Activated naive CD4-positive, alpha-beta T cell treated with anti-CD3 and anti-CD28 coated beads, Interleukin-2, amount 50 U/mL, for 72 hours (primary cell): ENCODE measurements at regions not wholly inside any gene's neighbourhood (a gene's known extent, or its start where the extent isn't known, plus 50 kb on each side); places are given as distances from the start of the nearest gene placed in this dataset.
"Not testable (repeated sequence)": the region's sequence is repeated elsewhere in the genome, so short reads cannot be mapped to it uniquely, and the experiment has no call there.

ENCODE experiments used
- ATAC-seq, 2 donors: fragments of 150-1000 bp; cut with Tn5 transposase; 2 replicates each; pipeline ENCODE4 v1.10.0; 2021; ENCODE audit warnings: mild to moderate bottlenecking in 2 of 2, moderate library complexity in 2 of 2
- DNase-seq, 2 donors: peaks; one replicate each; pipeline ENCODE4 v3.0.0; 2021 to 2022; ENCODE audit warnings: low spot score in 2 of 2
- H3K27ac Mint-ChIP-seq, 2 donors: one replicate each; pipeline ENCODE4 v1.8.0; 2022; ENCODE audit warnings: mild to moderate bottlenecking in 2 of 2, mixed read lengths in 2 of 2
- H3K36me3 Mint-ChIP-seq, 2 donors: one replicate each; pipeline ENCODE4 v1.8.0; 2022; ENCODE audit warnings: mixed read lengths in 2 of 2
- H3K9me3 Mint-ChIP-seq, 2 donors: one replicate each; pipeline ENCODE4 v1.8.0; 2022; ENCODE audit warnings: mixed read lengths in 2 of 2

GRCh38 chr10:35263827-35264226 is 72.5 kb upstream of the CCNY start:
- not testable (repeated sequence) for DNase-seq, H3K36me3 Mint-ChIP-seq, H3K27ac Mint-ChIP-seq, H3K9me3 Mint-ChIP-seq, ATAC-seq

- not testable (repeated sequence) for H3K36me3 Mint-ChIP-seq, ATAC-seq, DNase-seq, H3K27ac Mint-ChIP-seq, H3K9me3 Mint-ChIP-seq
Measured at GRCh38 chr10:35264636-35265035, 71.7 kb upstream of the CCNY start.

GRCh38 chr10:35265435-35265834 is 70.9 kb upstream of the CCNY start:
- no peak overlapping the region for H3K27ac Mint-ChIP-seq
- no peaks in the 10 kb centered on the region for H3K36me3 Mint-ChIP-seq
- H3K9me3 Mint-ChIP-seq, result no peaks in the 10 kb centered on the region
- ATAC-seq (no peak), DNase-seq (no peak)

- ATAC-seq (no peak), DNase-seq (no peak)
- no peak overlapping the region for H3K27ac Mint-ChIP-seq
- no peaks in the 10 kb centered on the region for H3K9me3 Mint-ChIP-seq
- H3K36me3 Mint-ChIP-seq, result peaks cover 0 to 4% of the 10 kb centered on the region in 2 donors
Measured at GRCh38 chr10:35268323-35268722, 68.0 kb upstream of the CCNY start.

GRCh38 chr10:35268791-35269257 is 67.5 kb upstream of the CCNY start:
- Mint-ChIP-seq H3K27ac (peak overlapping the region in 1 of 2 donors; percentile 4), H3K36me3 (peaks cover 0 to 9% of the 10 kb centered on the region in 2 donors), H3K9me3 (no peaks in the 10 kb centered on the region)
- ATAC-seq, result no peak
- no peak for DNase-seq

GRCh38 chr10:35270100-35270499 is 66.2 kb upstream of the CCNY start:
- DNase-seq (peak in 1 of 2 donors; percentile 11), ATAC-seq (peak; percentile 63 to 90)
- H3K27ac Mint-ChIP-seq, result peak overlapping the region in 1 of 2 donors; percentile 4
- no peaks in the 10 kb centered on the region for H3K9me3 Mint-ChIP-seq
- peaks cover 0 to 10% of the 10 kb centered on the region in 2 donors for H3K36me3 Mint-ChIP-seq

- peaks cover 0 to 10% of the 10 kb centered on the region in 2 donors for H3K36me3 Mint-ChIP-seq
- no peak for DNase-seq
- peak overlapping the region in 1 of 2 donors; percentile 3 for H3K27ac Mint-ChIP-seq
- H3K9me3 Mint-ChIP-seq, result no peaks in the 10 kb centered on the region
- ATAC-seq, result no peak
Measured at GRCh38 chr10:35271086-35271858, 65.0 kb upstream of the CCNY start.

- DNase-seq, ATAC-seq, H3K9me3 Mint-ChIP-seq: not testable (repeated sequence)
- peak overlapping the region in 1 of 2 donors; percentile 3 for H3K27ac Mint-ChIP-seq
- peaks cover 0 to 10% of the 10 kb centered on the region in 2 donors for H3K36me3 Mint-ChIP-seq
Measured at GRCh38 chr10:35271859-35272165, 64.5 kb upstream of the CCNY start.

GRCh38 chr10:35272401-35272800 is 63.9 kb upstream of the CCNY start:
- ATAC-seq, H3K27ac Mint-ChIP-seq, DNase-seq, H3K9me3 Mint-ChIP-seq: not testable (repeated sequence)
- H3K36me3 Mint-ChIP-seq, result peaks cover 0 to 10% of the 10 kb centered on the region in 2 donors

GRCh38 chr10:35273994-35274393 is 62.3 kb upstream of the CCNY start:
- not testable (repeated sequence) for DNase-seq, ATAC-seq, H3K27ac Mint-ChIP-seq, H3K9me3 Mint-ChIP-seq
- H3K36me3 Mint-ChIP-seq, result peaks cover 0 to 10% of the 10 kb centered on the region in 2 donors

- DNase-seq, result no peak
- ATAC-seq, result no peak
- Mint-ChIP-seq H3K27ac (no peak overlapping the region), H3K9me3 (no peaks in the 10 kb centered on the region), H3K36me3 (peaks cover 0 to 10% of the 10 kb centered on the region in 2 donors)
Measured at GRCh38 chr10:35274498-35275060, 61.7 kb upstream of the CCNY start.

GRCh38 chr10:35276889-35277288 is 59.4 kb upstream of the CCNY start:
- H3K27ac Mint-ChIP-seq, result peak overlapping the region in 1 of 2 donors; percentile 92

GRCh38 chr10:35280246-35280645 is 56.1 kb upstream of the CCNY start:
- not testable (repeated sequence) for H3K27ac Mint-ChIP-seq, H3K36me3 Mint-ChIP-seq, DNase-seq, ATAC-seq, H3K9me3 Mint-ChIP-seq

More at GRCh38 chr10:35276889-35277288, 59.4 kb upstream of the CCNY start:
- no peak for DNase-seq
- no peak for ATAC-seq
- peaks cover 0 to 10% of the 10 kb centered on the region in 2 donors for H3K36me3 Mint-ChIP-seq
- peaks cover 0 to 4% of the 10 kb centered on the region in 2 donors for H3K9me3 Mint-ChIP-seq
